GM23338 (cell line): ENCODE measurements at regions not wholly inside any gene's neighbourhood (a gene's known extent, or its start where the extent isn't known, plus 50 kb on each side); places are given as distances from the start of the nearest gene placed in this dataset.

Source experiments
- ATAC-seq: fragments of 200-7000 bp; cut with Tn5 transposase; 3 replicates; pipeline ENCODE4 v1.9.1; 2020
- DNase-seq: peaks from one replicate; pipeline ENCODE4 v3.0.0-alpha.2; 2015; ENCODE audit warnings: low spot score
- H2AFZ ChIP-seq: fragments of 200-600 bp; sonication (generic); 2 replicates; pipeline ENCODE4 v1.8.0; 2016; ENCODE audit warnings: antibody characterized with exemption, mild to moderate bottlenecking, moderate library complexity
- H3F3A ChIP-seq: fragments of 200-600 bp; sonication (generic); replicated peaks from 2 replicates; pipeline ENCODE4 v1.8.0; 2017; ENCODE audit warnings: antibody characterized with exemption, mixed run types, low read depth
- H3K27ac ChIP-seq: fragments of 200-600 bp; sonication (generic); 2 replicates; pipeline ENCODE4 v1.6.1; 2016; ENCODE audit warnings: low read depth
- H3K27me3 ChIP-seq: fragments of 200-600 bp; sonication (generic); 2 replicates; pipeline ENCODE4 v1.8.0; 2016; ENCODE audit warnings: mild to moderate bottlenecking, mixed run types, moderate library complexity; ENCODE audit not compliant: insufficient read depth
- H3K36me3 ChIP-seq: fragments of 200-600 bp; sonication (generic); 2 replicates; pipeline ENCODE4 v1.8.0; 2016; ENCODE audit warnings: mild to moderate bottlenecking; ENCODE audit not compliant: insufficient read depth
- H3K4me1 ChIP-seq: fragments of 200-600 bp; sonication (generic); 2 replicates; pipeline ENCODE4 v1.8.0; 2016; ENCODE audit warnings: mild to moderate bottlenecking, moderate library complexity; ENCODE audit not compliant: insufficient read depth
- H3K4me2 ChIP-seq: fragments of 200-600 bp; sonication (generic); 2 replicates; pipeline ENCODE4 v1.7.1; 2017; ENCODE audit warnings: mixed run types
- H3K4me3 ChIP-seq: fragments of 200-600 bp; sonication (generic); 2 replicates; pipeline ENCODE4 v1.6.1; 2016; ENCODE audit warnings: mixed run types
- H3K79me2 ChIP-seq: fragments of 200-600 bp; sonication (generic); replicated peaks from 2 replicates; pipeline ENCODE4 v1.8.0; 2017; ENCODE audit warnings: mild to moderate bottlenecking; ENCODE audit not compliant: insufficient read depth
- H3K9me2 ChIP-seq: fragments of 200-600 bp; sonication (generic); 2 replicates; pipeline ENCODE4 v1.8.0; 2017; ENCODE audit not compliant: insufficient read depth
- H4K20me1 ChIP-seq: fragments of 200-600 bp; sonication (generic); replicated peaks from 2 replicates; pipeline ENCODE4 v1.8.0; 2017; ENCODE audit warnings: mild to moderate bottlenecking; ENCODE audit not compliant: insufficient read depth
- H3K27ac Mint-ChIP-seq: 2 replicates; pipeline ENCODE4 v1.8.0; 2020; ENCODE audit warnings: inconsistent platforms, mild to moderate bottlenecking, moderate library complexity, mixed read lengths
- H3K27me3 Mint-ChIP-seq: 3 replicates; pipeline ENCODE4 v1.8.0; 2022; ENCODE audit warnings: low read depth, mild to moderate bottlenecking, moderate library complexity, mixed read lengths, inconsistent platforms; ENCODE audit not compliant: insufficient read depth, poor library complexity
- H3K36me3 Mint-ChIP-seq: 3 replicates; pipeline ENCODE4 v1.8.0; 2021; ENCODE audit warnings: low read depth, mild to moderate bottlenecking, inconsistent platforms, moderate library complexity, mixed read lengths
- H3K4me1 Mint-ChIP-seq: 3 replicates; pipeline ENCODE4 v1.8.0; 2020; ENCODE audit warnings: mild to moderate bottlenecking, inconsistent platforms, mixed read lengths
- H3K4me3 Mint-ChIP-seq: 3 replicates; pipeline ENCODE4 v1.8.0; 2021; ENCODE audit warnings: moderate library complexity, mild to moderate bottlenecking, inconsistent platforms, mixed read lengths
- H3K9me3 Mint-ChIP-seq: 3 replicates; pipeline ENCODE4 v1.8.0; 2020; ENCODE audit warnings: moderate library complexity, mild to moderate bottlenecking, inconsistent platforms, mixed read lengths
- CTCF ChIP-seq, 2 experiments: fragments of 200-600 bp in 1 of 2; sonication (generic) in 1 of 2; conservative IDR thresholded peaks; 2 replicates each; pipeline versions ENCODE4 v1.5.1 to v1.6.1; 2016 to 2017; ENCODE audit warnings: antibody characterized with exemption in 2 of 2, low read depth in 2 of 2, mild to moderate bottlenecking in 2 of 2, moderate library complexity in 1 of 2
- ETS1 ChIP-seq: IDR thresholded peaks from 2 replicates; pipeline ENCODE4 v1.6.1; 2016; ENCODE audit warnings: antibody characterized with exemption
- POLR2AphosphoS5 ChIP-seq: IDR thresholded peaks from 2 replicates; pipeline ENCODE4 v1.6.1; 2016; ENCODE audit warnings: antibody characterized with exemption, low read depth
- STAT1 ChIP-seq: IDR thresholded peaks from one replicate; pipeline ENCODE4 v1.6.1; 2016; ENCODE audit warnings: antibody characterized with exemption; ENCODE audit not compliant: unreplicated experiment
- ZNF331 ChIP-seq: fragments of 250-450 bp; sonication (Bioruptor Pico); IDR thresholded peaks from 2 replicates; pipeline ENCODE4 v1.5.0; 2020; ENCODE audit warnings: low read depth, mild to moderate bottlenecking, moderate library complexity
- TF ChIP-seq, protein P1 (sequence below): fragments of 250-450 bp; sonication (Bioruptor Pico); IDR thresholded peaks from 2 replicates; pipeline ENCODE4 v1.5.0; 2020; ENCODE audit warnings: mild to moderate bottlenecking, moderate library complexity
- TF ChIP-seq, protein P2 (sequence below): IDR thresholded peaks from one replicate; pipeline ENCODE4 v1.6.1; 2018; ENCODE audit warnings: antibody characterized with exemption; ENCODE audit not compliant: unreplicated experiment

- TF ChIP-seq, protein P1, sequence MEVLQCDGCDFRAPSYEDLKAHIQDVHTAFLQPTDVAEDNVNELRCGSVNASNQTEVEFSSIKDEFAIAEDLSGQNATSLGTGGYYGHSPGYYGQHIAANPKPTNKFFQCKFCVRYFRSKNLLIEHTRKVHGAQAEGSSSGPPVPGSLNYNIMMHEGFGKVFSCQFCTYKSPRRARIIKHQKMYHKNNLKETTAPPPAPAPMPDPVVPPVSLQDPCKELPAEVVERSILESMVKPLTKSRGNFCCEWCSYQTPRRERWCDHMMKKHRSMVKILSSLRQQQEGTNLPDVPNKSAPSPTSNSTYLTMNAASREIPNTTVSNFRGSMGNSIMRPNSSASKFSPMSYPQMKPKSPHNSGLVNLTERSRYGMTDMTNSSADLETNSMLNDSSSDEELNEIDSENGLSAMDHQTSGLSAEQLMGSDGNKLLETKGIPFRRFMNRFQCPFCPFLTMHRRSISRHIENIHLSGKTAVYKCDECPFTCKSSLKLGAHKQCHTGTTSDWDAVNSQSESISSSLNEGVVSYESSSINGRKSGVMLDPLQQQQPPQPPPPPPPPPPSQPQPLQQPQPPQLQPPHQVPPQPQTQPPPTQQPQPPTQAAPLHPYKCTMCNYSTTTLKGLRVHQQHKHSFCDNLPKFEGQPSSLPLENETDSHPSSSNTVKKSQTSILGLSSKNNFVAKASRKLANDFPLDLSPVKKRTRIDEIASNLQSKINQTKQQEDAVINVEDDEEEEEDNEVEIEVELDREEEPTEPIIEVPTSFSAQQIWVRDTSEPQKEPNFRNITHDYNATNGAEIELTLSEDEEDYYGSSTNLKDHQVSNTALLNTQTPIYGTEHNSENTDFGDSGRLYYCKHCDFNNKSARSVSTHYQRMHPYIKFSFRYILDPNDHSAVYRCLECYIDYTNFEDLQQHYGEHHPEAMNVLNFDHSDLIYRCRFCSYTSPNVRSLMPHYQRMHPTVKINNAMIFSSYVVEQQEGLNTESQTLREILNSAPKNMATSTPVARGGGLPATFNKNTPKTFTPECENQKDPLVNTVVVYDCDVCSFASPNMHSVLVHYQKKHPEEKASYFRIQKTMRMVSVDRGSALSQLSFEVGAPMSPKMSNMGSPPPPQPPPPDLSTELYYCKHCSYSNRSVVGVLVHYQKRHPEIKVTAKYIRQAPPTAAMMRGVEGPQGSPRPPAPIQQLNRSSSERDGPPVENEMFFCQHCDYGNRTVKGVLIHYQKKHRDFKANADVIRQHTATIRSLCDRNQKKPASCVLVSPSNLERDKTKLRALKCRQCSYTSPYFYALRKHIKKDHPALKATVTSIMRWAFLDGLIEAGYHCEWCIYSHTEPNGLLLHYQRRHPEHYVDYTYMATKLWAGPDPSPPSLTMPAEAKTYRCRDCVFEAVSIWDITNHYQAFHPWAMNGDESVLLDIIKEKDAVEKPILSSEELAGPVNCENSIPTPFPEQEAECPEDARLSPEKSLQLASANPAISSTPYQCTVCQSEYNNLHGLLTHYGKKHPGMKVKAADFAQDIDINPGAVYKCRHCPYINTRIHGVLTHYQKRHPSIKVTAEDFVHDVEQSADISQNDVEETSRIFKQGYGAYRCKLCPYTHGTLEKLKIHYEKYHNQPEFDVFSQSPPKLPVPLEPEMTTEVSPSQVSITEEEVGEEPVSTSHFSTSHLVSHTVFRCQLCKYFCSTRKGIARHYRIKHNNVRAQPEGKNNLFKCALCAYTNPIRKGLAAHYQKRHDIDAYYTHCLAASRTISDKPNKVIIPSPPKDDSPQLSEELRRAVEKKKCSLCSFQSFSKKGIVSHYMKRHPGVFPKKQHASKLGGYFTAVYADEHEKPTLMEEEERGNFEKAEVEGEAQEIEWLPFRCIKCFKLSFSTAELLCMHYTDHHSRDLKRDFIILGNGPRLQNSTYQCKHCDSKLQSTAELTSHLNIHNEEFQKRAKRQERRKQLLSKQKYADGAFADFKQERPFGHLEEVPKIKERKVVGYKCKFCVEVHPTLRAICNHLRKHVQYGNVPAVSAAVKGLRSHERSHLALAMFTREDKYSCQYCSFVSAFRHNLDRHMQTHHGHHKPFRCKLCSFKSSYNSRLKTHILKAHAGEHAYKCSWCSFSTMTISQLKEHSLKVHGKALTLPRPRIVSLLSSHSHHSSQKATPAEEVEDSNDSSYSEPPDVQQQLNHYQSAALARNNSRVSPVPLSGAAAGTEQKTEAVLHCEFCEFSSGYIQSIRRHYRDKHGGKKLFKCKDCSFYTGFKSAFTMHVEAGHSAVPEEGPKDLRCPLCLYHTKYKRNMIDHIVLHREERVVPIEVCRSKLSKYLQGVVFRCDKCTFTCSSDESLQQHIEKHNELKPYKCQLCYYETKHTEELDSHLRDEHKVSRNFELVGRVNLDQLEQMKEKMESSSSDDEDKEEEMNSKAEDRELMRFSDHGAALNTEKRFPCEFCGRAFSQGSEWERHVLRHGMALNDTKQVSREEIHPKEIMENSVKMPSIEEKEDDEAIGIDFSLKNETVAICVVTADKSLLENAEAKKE (CRISPR knock-in tag), result no peak
Observed at GRCh38 chr11:131065435-131066413, 149.4 kb upstream of the SNX19 start (continued).

- peaks cover 28% of the 10 kb centered on the region for H3K9me2 ChIP-seq
- DNase-seq (no peak), ATAC-seq (no peak)
- H4K20me1 ChIP-seq, result no peaks in the 10 kb centered on the region
- peaks cover 22% of the 10 kb centered on the region for H3K4me1 Mint-ChIP-seq
- H3K4me3 Mint-ChIP-seq, result no peak overlapping the region
- peaks cover 16% of the 10 kb centered on the region for H3K4me1 ChIP-seq
- no peak overlapping the region for H3K4me3 ChIP-seq
- no peak overlapping the region for H2AFZ ChIP-seq
- no peak overlapping the region for H3K27ac ChIP-seq
- H3F3A ChIP-seq, result no peaks in the 10 kb centered on the region
- H3K79me2 ChIP-seq, result no peaks in the 10 kb centered on the region
- peaks cover 18% of the 10 kb centered on the region for H3K36me3 Mint-ChIP-seq
- no peak overlapping the region for H3K4me2 ChIP-seq
- H3K27ac Mint-ChIP-seq, result no peak overlapping the region
- H3K36me3 ChIP-seq, result no peaks in the 10 kb centered on the region
- no peaks in the 10 kb centered on the region for H3K27me3 ChIP-seq
- peaks cover 7% of the 10 kb centered on the region for H3K27me3 Mint-ChIP-seq
- peaks cover 27% of the 10 kb centered on the region for H3K9me3 Mint-ChIP-seq
- TF ChIP-seq ETS1 (no peak), CTCF (conservative IDR thresholded peaks at IDR 0.05; ENCODE audit: low read depth in 2 of 2) (no peak), POLR2AphosphoS5 (no peak), STAT1 (no peak), ZNF331 (CRISPR knock-in tag) (no peak)
- TF ChIP-seq, protein P2, sequence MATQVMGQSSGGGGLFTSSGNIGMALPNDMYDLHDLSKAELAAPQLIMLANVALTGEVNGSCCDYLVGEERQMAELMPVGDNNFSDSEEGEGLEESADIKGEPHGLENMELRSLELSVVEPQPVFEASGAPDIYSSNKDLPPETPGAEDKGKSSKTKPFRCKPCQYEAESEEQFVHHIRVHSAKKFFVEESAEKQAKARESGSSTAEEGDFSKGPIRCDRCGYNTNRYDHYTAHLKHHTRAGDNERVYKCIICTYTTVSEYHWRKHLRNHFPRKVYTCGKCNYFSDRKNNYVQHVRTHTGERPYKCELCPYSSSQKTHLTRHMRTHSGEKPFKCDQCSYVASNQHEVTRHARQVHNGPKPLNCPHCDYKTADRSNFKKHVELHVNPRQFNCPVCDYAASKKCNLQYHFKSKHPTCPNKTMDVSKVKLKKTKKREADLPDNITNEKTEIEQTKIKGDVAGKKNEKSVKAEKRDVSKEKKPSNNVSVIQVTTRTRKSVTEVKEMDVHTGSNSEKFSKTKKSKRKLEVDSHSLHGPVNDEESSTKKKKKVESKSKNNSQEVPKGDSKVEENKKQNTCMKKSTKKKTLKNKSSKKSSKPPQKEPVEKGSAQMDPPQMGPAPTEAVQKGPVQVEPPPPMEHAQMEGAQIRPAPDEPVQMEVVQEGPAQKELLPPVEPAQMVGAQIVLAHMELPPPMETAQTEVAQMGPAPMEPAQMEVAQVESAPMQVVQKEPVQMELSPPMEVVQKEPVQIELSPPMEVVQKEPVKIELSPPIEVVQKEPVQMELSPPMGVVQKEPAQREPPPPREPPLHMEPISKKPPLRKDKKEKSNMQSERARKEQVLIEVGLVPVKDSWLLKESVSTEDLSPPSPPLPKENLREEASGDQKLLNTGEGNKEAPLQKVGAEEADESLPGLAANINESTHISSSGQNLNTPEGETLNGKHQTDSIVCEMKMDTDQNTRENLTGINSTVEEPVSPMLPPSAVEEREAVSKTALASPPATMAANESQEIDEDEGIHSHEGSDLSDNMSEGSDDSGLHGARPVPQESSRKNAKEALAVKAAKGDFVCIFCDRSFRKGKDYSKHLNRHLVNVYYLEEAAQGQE, result no peak
Observed at GRCh38 chr11:131066551-131066950, 150.3 kb upstream of the SNX19 start.
